ENCODE measurements at regions not wholly inside any gene's neighbourhood (a gene's known extent, or its start where the extent isn't known, plus 50 kb on each side); places are given as distances from the start of the nearest gene placed in this dataset.

GRCh38 chr18:51290860-51291259, 93.4 kb upstream of the MEX3C start:
- TF ChIP-seq MEF2A (IDR thresholded peaks at IDR 0.05; ENCODE audit: borderline replicate concordance, low read depth) (no peak), TAF1 (IDR thresholded peaks at IDR 0.05; ENCODE audit: borderline replicate concordance, low read depth, low read length) (no peak), GATA2 (CRISPR knock-in tag; IDR thresholded peaks at IDR 0.05) (no peak), JUND (IDR thresholded peaks at IDR 0.05) (no peak), RCOR1 (IDR thresholded peaks at IDR 0.05; ENCODE audit: low read length) (no peak), RAD21 (IDR thresholded peaks at IDR 0.05; ENCODE audit: low read length) (no peak), CHD2 (IDR thresholded peaks at IDR 0.05; ENCODE audit: low read length, partially characterized antibody) (no peak), TCF12 (IDR thresholded peaks at IDR 0.05) (no peak), EP300 (IDR thresholded peaks at IDR 0.05; ENCODE audit: borderline replicate concordance in 1 of 2, low read depth in 1 of 2, low read length in 1 of 2) (no peak), CTCF (IDR thresholded peaks at IDR 0.05) (no peak), IRF3 (IDR thresholded peaks at IDR 0.05; ENCODE audit: low read depth, low read length) (no peak), ELF1 (IDR thresholded peaks at IDR 0.05) (no peak), GABPA (IDR thresholded peaks at IDR 0.05; ENCODE audit: low read depth) (no peak), FOSL2 (IDR thresholded peaks at IDR 0.05; ENCODE audit: borderline replicate concordance, low read depth) (no peak), ZBTB33 (IDR thresholded peaks at IDR 0.05; ENCODE audit: borderline replicate concordance, low read depth) (no peak), USF2 (IDR thresholded peaks at IDR 0.05; ENCODE audit: borderline replicate concordance, low read depth, low read length) (no peak), RFX5 (IDR thresholded peaks at IDR 0.05; ENCODE audit: low read length) (no peak)
- no peaks in the 10 kb centered on the region for H3K9me2 ChIP-seq
- no peaks in the 10 kb centered on the region for H3K9me3 ChIP-seq
- 64% methylated on average over 2 of the region's 2 CpGs for WGBS (ENCODE audit: low lambda C conversion rate)
- no peaks in the 10 kb centered on the region for H3K27me3 ChIP-seq (ENCODE audit: insufficient read depth)
- H3K4me3 ChIP-seq (ENCODE audit: low read depth in 2 of 2, low read length in 1 of 2): no peak overlapping the region
- no peak overlapping the region for H3K4me2 ChIP-seq
- no peak overlapping the region for H3K9ac ChIP-seq
- H3K4me1 ChIP-seq (ENCODE audit: control insufficient read depth in 1 of 2, insufficient read depth in 2 of 2, low read depth in 1 of 2, low read length in 1 of 2): no peaks in the 10 kb centered on the region
- H3K36me3 ChIP-seq (replicated peaks in 1 of 2; ENCODE audit: control insufficient read depth in 1 of 2, insufficient read depth in 2 of 2, low read length in 1 of 2): no peaks in the 10 kb centered on the region
- H2AFZ ChIP-seq (ENCODE audit: low read depth): no peak overlapping the region
- no peaks in the 10 kb centered on the region for H4K20me1 ChIP-seq (ENCODE audit: insufficient read depth)
- ChIA-PET CTCF (no interaction called here), POLR2A (no interaction called here)
- no peak overlapping the region for H3K27ac ChIP-seq (ENCODE audit: low read depth in 2 of 2, low read length in 1 of 2)
- H3K79me2 ChIP-seq (ENCODE audit: insufficient read depth): no peaks in the 10 kb centered on the region
- DNase-seq: no peak
- H3F3A ChIP-seq (replicated peaks; ENCODE audit: insufficient read depth): no peaks in the 10 kb centered on the region

Data from SK-N-SH (cell line).